ENCODE measurements at regions not wholly inside any gene's neighbourhood (a gene's known extent, or its start where the extent isn't known, plus 50 kb on each side); places are given as distances from the start of the nearest gene placed in this dataset.
"Not testable (repeated sequence)": the region's sequence is repeated elsewhere in the genome, so short reads cannot be mapped to it uniquely, and the experiment has no call there.

- no peak for TF ChIP-seq CTCF (IDR thresholded peaks at IDR 0.05; ENCODE audit: insufficient read depth, low read depth, low read length)
- DNase-seq (ENCODE audit: low read depth) = no peak
- H3K4me3 ChIP-seq (ENCODE audit: low read depth, low read length) = no peak overlapping the region
Observed at GRCh38 chr5:58183786-58184085, 276.1 kb downstream of the PLK2 start.

GRCh38 chr5:58183078-58183785, 276.7 kb downstream of the PLK2 start:
- H3K4me3 ChIP-seq (ENCODE audit: low read depth, low read length) = no peak overlapping the region
- DNase-seq (ENCODE audit: low read depth) = no peak
- TF ChIP-seq CTCF (IDR thresholded peaks at IDR 0.05; ENCODE audit: insufficient read depth, low read depth, low read length) = no peak

- DNase-seq (ENCODE audit: low read depth) = no peak
- no peak overlapping the region for H3K4me3 ChIP-seq (ENCODE audit: low read depth, low read length)
- no peak for TF ChIP-seq CTCF (IDR thresholded peaks at IDR 0.05; ENCODE audit: insufficient read depth, low read depth, low read length)
Observed at GRCh38 chr5:58182287-58182841, 277.5 kb downstream of the PLK2 start.

GRCh38 chr5:58181578-58182286, 278.2 kb downstream of the PLK2 start:
- TF ChIP-seq CTCF (IDR thresholded peaks at IDR 0.05; ENCODE audit: insufficient read depth, low read depth, low read length) = no peak
- no peak for DNase-seq (ENCODE audit: low read depth)
- no peak overlapping the region for H3K4me3 ChIP-seq (ENCODE audit: low read depth, low read length)

- no peak for TF ChIP-seq CTCF (IDR thresholded peaks at IDR 0.05; ENCODE audit: insufficient read depth, low read depth, low read length)
- H3K4me3 ChIP-seq (ENCODE audit: low read depth, low read length) = no peak overlapping the region
- no peak for DNase-seq (ENCODE audit: low read depth)
Observed at GRCh38 chr5:58172946-58173345, 286.9 kb downstream of the PLK2 start.

- DNase-seq (ENCODE audit: low read depth) = no peak
- H3K4me3 ChIP-seq (ENCODE audit: low read depth, low read length) = no peak overlapping the region
- no peak for TF ChIP-seq CTCF (IDR thresholded peaks at IDR 0.05; ENCODE audit: insufficient read depth, low read depth, low read length)
Observed at GRCh38 chr5:58165152-58165551, 294.7 kb downstream of the PLK2 start.

GRCh38 chr5:58161889-58162288, 298.0 kb downstream of the PLK2 start:
- DNase-seq (ENCODE audit: low read depth); H3K4me3 ChIP-seq (ENCODE audit: low read depth, low read length): not testable (repeated sequence)
